Nephron progenitor cell (in vitro differentiated cells): ENCODE measurements at regions not wholly inside any gene's neighbourhood (a gene's known extent, or its start where the extent isn't known, plus 50 kb on each side); places are given as distances from the start of the nearest gene placed in this dataset.

ENCODE experiments used
- DNase-seq: peaks from one replicate; pipeline ENCODE4 v3.0.0; 2021
- H3K27ac Mint-ChIP-seq: 2 replicates; pipeline ENCODE4 v1.8.0; 2021; ENCODE audit warnings: mild to moderate bottlenecking, moderate library complexity, mixed read lengths
- H3K27me3 Mint-ChIP-seq: 2 replicates; pipeline ENCODE4 v1.8.0; 2021; ENCODE audit warnings: mild to moderate bottlenecking, low read depth, mixed read lengths; ENCODE audit not compliant: poor library complexity
- H3K36me3 Mint-ChIP-seq: 2 replicates; pipeline ENCODE4 v1.8.0; 2021; ENCODE audit warnings: low read depth, mixed read lengths
- H3K4me1 Mint-ChIP-seq: 2 replicates; pipeline ENCODE4 v1.8.0; 2021; ENCODE audit warnings: mixed read lengths
- H3K4me3 Mint-ChIP-seq: 2 replicates; pipeline ENCODE4 v1.8.0; 2021; ENCODE audit warnings: mild to moderate bottlenecking, moderate library complexity, mixed read lengths
- H3K9me3 Mint-ChIP-seq: 2 replicates; pipeline ENCODE4 v1.8.0; 2021; ENCODE audit warnings: mild to moderate bottlenecking, moderate library complexity, mixed read lengths
- CTCF ChIP-seq: fragments of 200-600 bp; sonication (generic); IDR thresholded peaks from 2 replicates; pipeline ENCODE4 v1.5.0; 2021; ENCODE audit warnings: antibody characterized with exemption

- no peak for TF ChIP-seq CTCF
- no peaks in the 10 kb centered on the region for H3K9me3 Mint-ChIP-seq
- H3K4me3 Mint-ChIP-seq, result no peak overlapping the region
- no peaks in the 10 kb centered on the region for H3K4me1 Mint-ChIP-seq
- H3K27me3 Mint-ChIP-seq, result peaks cover 3% of the 10 kb centered on the region
- no peaks in the 10 kb centered on the region for H3K36me3 Mint-ChIP-seq
- DNase-seq, result no peak
- H3K27ac Mint-ChIP-seq, result no peak overlapping the region
Observed at GRCh38 chr14:28886940-28887339, 120.4 kb downstream of the FOXG1 start.

- Mint-ChIP-seq H3K36me3 (no peaks in the 10 kb centered on the region), H3K27ac (no peak overlapping the region), H3K4me1 (no peaks in the 10 kb centered on the region), H3K27me3 (no peaks in the 10 kb centered on the region), H3K4me3 (no peak overlapping the region), H3K9me3 (no peaks in the 10 kb centered on the region)
- no peak for TF ChIP-seq CTCF
- DNase-seq, result no peak
Observed at GRCh38 chr14:28895389-28895788, 128.8 kb downstream of the FOXG1 start.

- DNase-seq, result no peak
- Mint-ChIP-seq H3K27me3 (no peaks in the 10 kb centered on the region), H3K4me1 (no peaks in the 10 kb centered on the region), H3K4me3 (no peak overlapping the region), H3K9me3 (no peaks in the 10 kb centered on the region), H3K36me3 (no peaks in the 10 kb centered on the region), H3K27ac (no peak overlapping the region)
- no peak for TF ChIP-seq CTCF
Observed at GRCh38 chr14:28896337-28896736, 129.8 kb downstream of the FOXG1 start.

- no peaks in the 10 kb centered on the region for H3K27me3 Mint-ChIP-seq
Observed at GRCh38 chr14:28901631-28902030, 135.0 kb downstream of the FOXG1 start.

GRCh38 chr14:28902930-28903329, 136.3 kb downstream of the FOXG1 start:
- no peak for DNase-seq
- Mint-ChIP-seq H3K4me1 (no peaks in the 10 kb centered on the region), H3K4me3 (no peak overlapping the region), H3K27me3 (peaks cover 1% of the 10 kb centered on the region), H3K27ac (no peak overlapping the region), H3K36me3 (no peaks in the 10 kb centered on the region), H3K9me3 (no peaks in the 10 kb centered on the region)
- TF ChIP-seq CTCF, result no peak

More at GRCh38 chr14:28901631-28902030, 135.0 kb downstream of the FOXG1 start:
- no peaks in the 10 kb centered on the region for H3K4me1 Mint-ChIP-seq
- TF ChIP-seq CTCF, result no peak
- H3K4me3 Mint-ChIP-seq, result no peak overlapping the region
- no peak for DNase-seq
- H3K9me3 Mint-ChIP-seq, result no peaks in the 10 kb centered on the region
- no peak overlapping the region for H3K27ac Mint-ChIP-seq
- no peaks in the 10 kb centered on the region for H3K36me3 Mint-ChIP-seq

- no peaks in the 10 kb centered on the region for H3K9me3 Mint-ChIP-seq
- no peak for DNase-seq
- H3K4me3 Mint-ChIP-seq, result no peak overlapping the region
- peaks cover 3% of the 10 kb centered on the region for H3K27me3 Mint-ChIP-seq
- no peak for TF ChIP-seq CTCF
- H3K36me3 Mint-ChIP-seq, result no peaks in the 10 kb centered on the region
- H3K4me1 Mint-ChIP-seq, result peaks cover 25% of the 10 kb centered on the region
- no peak overlapping the region for H3K27ac Mint-ChIP-seq
Observed at GRCh38 chr14:28911521-28911920, 144.9 kb downstream of the FOXG1 start.
